ENCODE measurements at regions not wholly inside any gene's neighbourhood (a gene's known extent, or its start where the extent isn't known, plus 50 kb on each side); places are given as distances from the start of the nearest gene placed in this dataset.

DNA sequence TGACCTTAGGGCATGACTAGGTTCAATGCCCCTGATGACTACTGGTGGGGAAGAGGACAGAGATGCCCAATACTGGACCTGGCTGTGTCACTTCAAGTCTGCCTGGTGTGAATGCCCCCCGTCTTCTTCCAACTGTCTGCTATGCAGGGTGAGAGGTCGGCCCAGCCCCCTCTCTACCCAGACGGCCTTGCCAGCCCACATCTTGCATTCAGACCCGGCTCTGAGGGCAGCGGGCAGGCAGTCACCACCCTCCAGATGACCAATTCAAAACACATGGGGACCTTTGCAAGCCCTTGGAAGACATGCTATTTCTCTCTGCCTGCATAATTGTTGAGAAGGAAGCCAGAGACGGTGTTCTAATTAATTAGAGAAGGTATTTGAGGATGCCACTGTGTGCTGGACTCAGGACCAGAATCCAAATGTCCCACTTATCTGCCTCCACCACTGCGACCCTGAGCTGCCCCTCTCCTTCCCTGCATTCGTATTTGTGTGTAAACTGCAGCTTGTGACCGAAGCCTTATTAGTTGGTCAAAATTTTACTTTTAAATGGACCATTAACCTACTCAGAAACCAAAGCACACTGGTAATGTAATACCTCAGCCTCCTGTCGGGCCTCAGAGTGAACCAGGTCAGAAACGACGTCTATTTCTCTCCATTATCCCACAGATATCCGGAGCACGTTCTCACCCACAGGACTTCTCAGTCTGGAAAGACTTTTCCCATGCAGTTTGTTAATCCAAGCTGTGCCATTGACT lies 407.0 kb downstream of the ZNF536 start:
- DNase-seq: no peak

DNA sequence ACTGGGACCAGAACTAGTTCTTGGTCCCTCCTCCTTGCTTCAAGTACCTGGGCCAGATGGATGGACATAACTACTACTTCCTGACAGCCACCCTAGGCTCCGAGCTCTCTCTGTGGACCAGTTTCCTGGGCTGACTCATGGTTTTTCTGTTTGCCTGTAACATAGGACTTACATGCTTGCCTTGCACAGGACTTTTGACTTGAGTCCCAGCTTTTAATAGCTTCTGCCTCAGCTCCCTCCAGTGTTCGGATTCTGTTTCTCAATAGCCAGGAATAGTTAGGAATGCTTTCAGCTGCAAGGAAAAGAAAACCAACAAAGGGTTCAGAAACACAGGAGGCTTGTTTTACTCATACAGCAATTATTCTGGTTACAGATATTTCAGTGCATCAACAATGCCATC lies 405.9 kb downstream of the ZNF536 start:
- no peak for DNase-seq

DNA sequence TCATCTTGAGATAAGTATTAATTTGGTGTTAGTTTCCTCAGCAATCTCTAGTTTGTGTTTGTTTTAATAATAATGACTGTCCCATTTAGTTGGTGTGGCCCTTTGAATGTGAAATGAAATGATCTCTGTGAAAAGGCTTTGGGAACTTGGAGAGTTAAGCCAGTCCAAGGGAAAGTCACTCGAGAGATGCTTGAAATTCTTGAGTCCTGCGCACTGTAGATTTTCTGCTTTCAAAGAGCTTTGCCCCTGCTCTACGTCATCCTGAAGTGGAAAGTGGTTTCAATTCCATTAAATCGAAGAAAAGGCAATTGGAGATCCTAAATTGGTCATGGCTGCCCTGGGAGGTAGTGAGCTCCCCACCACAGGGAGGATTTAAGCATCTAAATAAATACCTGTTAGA lies 403.8 kb downstream of the ZNF536 start:
- DNase-seq: no peak

DNA sequence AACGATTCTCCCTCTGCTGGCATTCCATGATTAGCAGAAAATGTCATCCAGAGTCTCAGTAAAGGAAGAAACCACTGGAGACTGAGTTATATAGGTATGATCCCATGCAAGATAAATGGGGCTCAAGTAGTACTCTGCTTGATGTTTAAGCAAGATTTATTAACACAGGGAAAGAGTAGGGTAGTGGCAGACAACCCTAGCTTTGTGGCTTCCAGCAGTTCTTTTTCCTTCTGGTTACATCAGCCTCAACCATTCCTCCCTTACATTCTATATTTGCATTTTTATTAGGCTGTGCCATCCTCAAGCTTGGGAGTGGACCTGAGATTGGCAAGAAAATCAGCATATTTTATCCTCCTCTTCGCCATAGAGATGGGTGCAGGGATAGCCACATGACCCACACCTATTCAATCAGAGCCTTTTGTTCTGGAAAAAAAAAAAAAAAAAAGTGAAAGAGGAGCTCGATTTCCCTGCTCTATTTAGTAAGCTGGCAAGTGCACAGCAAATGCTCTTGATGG lies 402.1 kb downstream of the ZNF536 start:
- DNase-seq: no peak

DNA sequence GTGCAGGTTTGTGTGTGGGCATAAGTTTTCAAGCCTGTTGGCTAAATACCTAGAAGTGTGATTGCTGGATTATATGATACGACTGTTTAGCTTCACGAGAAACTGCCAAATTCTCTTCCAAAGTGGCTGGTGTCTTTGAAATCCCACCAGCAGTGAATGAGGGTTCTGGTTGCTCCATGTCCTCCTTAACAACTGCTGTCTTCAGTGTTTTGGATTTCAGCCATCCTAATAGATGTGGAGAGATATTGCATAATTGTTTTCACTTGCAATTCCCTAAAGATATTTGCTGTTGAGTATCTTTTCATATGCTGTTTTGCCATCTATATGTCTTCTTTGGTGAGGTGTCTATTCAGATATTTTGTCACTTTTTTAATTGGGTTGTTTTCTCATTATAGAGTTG lies 390.5 kb downstream of the ZNF536 start:
- DNase-seq: no peak

DNA sequence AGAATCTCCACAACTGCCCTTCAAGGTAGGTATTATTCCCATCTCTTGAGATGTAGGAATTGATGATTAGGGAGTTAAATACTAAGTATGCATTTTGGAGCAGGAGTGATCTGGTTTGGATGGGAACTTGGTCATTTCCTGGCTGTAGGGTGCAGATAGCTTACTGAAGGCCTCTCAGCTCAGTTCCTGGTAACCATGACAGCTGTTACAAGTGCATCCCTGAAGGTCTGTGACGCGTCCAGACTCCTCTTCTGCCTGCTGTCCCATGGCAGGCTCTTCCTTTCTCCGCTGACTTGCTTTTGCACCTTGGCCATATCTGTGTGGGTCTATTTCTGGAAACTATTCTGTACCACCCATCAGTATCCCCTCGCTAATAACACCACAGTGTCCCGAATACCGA lies 387.8 kb downstream of the ZNF536 start:
- no peak for DNase-seq

DNA sequence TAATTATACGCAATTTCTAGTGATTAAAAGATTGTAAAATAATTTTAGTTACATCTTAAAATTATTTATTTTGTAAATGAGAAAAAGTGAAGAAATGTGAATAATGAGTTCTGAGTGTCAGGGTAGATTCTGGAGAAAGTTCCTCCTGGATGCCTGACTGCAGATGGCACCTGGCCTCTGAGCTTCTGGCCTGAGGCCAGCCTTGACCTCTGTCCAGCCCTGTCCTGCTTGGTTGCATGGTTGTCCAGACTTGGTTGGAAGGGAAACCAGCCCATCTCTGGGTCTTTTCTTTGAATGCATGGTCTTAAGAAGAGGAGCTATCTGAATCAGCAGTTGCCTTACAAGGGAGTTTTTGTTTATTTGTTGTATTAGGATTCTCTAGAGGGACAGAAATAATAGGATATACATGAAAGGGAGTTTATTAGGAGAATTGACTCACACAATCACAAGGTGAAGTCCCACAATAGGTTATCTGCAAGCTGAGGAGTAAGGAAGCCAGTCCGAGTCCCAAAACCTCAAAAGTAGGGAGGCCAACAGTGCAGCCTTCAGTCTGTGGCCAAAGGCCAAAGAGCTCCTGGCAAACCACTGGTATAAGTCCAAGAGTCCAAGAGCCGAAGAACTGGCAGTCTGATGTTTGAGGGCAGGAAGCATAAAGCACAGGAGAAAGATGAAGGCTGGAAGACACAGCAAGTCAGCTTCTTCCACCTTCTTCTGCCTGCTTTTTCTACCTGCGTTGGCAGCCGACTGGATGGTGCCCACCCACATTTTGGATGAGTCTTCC lies 385.8 kb downstream of the ZNF536 start:
- no peak for DNase-seq

DNA sequence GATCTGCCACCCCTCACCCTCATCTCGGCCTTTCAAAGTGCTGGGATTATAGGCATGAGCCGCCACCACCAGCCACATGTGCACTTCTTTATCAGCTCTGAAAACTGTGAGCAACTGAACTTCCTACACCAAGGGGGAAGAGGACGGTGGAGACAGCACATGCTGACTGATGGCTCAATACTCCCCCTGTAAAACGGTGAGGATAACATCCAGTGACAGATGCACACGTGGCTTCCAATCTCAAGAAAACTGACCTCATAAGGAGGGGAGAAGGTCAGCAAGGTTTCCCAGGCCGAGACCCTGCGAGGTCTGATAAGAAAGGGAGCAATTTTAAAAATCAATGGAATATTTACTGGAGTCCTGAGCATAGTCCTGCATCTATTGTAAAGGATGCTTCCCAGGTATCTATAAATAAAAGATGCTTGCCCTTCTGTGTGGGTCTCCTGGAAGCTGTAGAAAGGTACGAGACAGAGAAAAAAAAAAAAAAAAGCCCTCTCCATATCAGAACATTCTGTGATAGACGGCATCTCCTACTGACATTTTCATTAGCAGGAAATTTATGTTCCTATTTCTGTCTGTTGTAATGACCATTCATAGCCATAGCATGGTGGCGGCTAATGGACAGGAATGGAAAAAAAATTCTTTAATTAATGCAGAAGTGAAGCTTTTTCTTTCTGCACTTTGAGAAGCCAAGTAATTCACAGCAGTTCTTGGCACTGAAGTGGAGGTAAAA lies 385.1 kb downstream of the ZNF536 start:
- no peak for DNase-seq

DNA sequence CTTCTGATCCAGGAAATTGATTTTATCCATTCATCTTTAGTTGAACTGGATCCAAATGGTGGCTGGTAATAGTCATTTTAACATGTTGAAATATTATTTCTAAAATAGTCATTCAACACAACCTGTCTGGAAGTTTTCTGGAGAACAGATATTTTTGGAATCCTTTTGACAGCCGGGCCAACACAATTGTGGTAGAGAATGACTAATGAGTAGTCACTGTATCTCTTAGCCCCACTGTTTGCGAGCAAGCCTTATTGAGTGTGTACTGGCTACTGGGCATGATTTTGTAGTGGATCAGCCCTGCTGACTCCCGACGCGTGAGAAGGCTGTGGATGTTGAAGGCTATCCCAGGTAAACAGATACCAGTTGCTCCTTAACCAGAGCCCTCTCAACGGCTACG lies 383.4 kb downstream of the ZNF536 start:
- no peak for DNase-seq

DNA sequence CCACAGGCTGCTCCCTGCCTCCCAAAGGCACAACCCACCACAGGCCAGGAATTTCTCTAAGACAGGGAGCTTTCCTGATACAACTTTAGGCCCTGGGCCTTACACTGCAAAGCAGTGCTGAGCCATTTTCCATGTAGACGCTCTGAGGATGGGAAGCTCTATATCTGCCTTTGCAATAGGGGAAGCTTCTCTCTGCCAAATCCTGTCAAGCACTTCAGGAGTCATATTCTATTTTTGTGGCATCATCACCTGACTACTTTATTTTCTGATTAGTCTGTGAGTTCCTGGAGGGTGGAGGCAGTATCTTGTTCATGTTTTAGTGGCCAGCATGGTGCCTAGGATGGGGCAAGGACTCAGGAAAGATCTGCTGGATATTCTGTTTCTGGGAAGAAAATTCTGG lies 382.0 kb downstream of the ZNF536 start:
- no peak for DNase-seq

DNA sequence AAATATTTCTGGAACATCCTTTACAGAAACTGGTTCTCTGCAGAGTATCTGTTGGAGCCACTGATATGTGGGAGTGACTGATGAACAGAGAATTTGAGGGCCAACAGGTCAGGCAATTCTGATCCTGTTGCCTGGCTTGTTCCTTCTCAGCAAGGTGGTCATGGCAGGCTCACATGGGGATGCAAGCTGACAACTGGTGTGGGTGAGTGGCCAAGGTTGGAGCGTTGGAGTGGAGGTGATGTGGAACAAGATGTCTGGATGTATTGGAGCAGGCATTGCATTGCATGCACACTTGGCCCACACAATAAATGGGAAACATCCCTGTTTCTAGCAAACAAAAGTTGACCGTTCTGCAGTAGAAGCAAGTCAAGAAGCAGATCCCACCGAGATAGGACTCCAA lies 380.7 kb downstream of the ZNF536 start:
- no peak for DNase-seq

DNA sequence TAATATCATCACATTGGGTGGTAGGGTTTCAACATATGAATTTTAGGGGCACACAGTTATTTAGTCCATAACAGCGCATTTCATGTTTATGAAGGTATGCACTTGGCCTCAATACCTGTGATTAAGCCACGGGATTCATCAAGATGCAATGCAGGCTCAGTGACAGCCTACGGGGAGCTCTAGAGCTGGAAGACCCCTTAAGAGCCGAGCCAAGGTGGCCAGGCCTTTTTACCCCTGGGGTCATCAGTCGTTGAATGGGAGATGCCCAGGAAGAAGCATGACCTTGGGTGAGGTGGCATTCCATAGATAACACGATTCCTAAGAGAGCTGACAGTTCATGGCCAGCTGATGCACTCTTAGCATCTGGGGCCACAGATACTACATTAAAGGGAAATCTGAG lies 380.0 kb downstream of the ZNF536 start:
- no peak for DNase-seq

DNA sequence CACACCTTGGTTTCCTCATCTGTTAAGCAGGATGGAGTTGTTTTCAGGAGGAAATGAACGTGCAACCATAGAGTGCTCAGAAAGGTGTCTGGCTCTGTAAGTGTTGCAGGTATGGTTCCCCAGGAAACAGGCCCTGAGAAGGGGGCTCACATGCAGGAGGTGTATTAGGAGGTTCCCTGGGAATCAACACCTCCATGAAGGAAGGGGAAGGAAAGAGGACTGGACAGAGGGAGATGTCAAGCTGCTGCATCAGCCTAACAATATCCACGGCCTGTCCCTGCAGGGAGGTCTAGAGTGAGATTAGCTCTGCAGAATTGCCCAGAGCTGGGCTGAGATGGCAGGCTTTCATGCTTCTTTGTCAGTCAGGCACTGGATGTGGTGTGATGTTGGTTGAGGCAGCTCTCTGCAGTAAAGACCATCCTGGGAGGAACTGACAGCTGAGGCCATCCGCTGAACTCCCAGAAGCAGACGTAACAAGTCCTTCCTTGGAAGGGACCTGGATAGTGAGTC lies 373.3 kb downstream of the ZNF536 start:
- no peak for DNase-seq

DNA sequence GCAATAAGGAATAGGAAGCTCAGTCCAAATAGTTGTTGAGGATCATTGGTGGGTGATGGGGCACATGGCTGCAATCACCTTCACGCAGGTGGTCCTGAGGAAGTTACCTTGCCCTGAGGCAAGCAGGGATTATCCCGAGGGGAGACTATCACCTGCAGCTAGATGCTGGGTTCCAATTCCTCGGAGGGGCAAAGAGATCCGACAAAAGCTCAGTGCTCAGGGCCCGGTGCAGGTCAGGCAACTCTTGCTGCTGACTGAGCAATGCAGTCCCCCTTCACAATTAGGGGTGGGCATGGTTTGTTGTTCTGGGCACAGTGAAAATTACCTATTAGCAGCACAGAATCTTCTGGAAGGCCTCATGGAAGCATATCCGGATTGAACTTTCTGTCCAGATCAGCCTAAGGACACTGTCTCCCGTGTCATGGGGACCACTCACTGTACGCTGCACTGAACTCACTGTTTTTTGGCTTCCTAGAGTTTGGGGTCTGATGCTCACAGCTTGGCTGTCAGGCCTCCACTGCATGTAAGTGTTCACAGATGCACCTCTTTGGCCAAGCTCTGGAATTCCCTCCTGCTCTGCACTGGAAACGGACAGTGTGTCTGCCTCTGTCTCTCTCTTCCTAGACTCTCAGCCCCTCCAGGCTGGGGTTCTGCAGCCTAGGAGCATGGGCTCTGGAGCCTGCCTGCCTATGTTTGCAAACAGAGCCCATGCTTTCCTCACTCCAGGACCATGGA lies 372.7 kb downstream of the ZNF536 start:
- DNase-seq: no peak

DNA sequence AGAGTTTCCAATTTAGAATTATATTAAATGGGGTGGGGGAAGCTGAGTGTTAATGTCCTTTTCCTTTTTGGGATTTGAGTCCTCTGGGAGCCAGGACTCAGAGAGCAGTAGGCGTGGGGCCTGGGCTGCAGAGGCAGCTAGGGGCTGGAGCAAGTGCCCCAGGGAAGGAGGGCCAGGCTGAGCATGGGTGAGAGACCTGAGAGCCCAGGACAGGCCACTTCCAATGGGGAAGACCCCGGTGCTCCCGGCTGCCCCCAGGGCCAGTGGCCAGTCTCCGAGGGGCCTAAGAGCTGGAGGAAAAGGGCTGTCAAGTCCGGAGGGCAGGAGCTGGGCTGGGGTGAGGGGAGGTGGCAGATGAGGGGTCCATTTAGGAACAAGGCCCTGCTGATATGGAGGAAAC lies 371.5 kb downstream of the ZNF536 start:
- DNase-seq: no peak

DNA sequence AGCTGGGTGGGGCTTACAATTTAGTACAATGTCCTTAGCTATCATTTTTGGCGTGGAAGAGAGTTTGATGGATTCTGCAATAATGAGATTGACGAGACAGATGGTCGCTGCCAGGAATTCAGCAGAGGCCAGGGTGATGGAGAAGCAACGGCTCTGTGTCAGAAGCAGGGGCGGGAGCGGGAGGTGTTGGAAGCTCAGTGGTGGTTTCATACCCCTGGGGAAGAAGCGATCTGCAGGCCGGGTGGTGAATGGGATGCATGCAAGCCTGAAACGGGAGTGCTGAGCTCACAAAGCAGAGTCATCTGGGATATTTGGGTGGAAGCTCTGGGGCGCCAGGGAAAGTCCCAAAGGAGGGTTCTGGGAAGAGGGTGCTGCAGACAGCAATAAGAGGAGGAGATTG lies 370.8 kb downstream of the ZNF536 start:
- no peak for DNase-seq

DNA sequence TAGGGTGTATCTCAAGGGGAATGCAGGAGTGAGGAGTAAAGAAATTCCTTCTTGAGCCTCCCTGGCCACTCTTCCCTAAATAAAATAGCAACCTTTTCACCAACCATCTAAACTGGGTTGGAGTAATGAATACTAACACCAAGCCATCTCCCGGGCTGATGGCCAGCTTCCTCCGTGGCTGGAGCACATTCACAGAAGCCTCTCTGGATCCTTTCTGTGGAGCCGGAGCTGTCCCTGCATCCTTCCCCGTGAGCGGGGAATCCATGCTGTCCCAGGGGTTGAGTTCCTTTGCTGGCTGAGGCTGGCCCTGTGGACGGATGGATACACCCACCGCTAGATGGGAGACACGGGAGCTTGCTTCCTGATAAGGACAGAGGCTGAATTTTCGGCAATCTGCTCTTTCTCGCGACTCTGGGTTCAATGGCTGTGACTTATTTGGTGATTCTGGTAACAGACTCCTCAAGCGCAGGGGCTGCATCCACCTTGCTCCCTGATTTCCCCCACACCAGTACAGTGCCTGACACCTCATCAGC lies 370.3 kb downstream of the ZNF536 start:
- DNase-seq: no peak

DNA sequence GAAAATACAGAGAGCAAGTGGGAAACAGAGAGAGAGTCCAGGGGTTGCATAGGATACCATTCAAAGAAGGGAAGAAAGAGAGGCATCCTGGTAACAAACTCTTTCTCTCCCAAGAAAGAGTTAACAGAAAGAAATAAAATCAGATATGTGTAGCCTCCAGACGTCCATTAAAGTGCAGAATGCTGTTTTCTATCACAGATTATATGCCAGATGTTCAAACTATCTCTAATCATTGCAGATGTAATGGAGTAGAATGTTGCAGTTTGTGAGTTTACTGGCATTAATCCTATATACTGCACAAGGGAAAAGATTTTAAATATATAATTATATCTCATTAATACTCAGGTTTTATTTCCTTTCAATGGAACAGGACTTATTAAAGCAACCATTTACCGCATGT lies 369.4 kb downstream of the ZNF536 start:
- DNase-seq: no peak

DNA sequence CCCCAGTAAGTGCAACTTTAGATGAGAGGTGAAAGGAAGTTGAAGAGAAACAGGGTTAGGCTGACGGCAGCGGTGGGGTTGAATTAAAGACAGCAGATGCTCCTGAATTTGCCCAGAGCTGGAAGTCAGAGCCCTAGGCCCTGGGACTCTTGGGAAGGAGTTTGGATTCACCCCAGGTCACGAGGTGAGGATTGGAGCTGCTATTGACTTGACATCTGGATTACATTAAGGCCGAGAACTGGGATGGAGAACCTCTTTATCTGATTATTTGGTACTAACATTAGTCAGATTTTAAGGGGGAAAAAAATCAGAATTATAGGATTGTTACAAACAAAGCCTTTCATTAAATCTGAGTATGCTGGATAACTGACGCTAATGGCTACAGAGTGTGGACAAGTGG lies 367.2 kb downstream of the ZNF536 start:
- no peak for DNase-seq

DNA sequence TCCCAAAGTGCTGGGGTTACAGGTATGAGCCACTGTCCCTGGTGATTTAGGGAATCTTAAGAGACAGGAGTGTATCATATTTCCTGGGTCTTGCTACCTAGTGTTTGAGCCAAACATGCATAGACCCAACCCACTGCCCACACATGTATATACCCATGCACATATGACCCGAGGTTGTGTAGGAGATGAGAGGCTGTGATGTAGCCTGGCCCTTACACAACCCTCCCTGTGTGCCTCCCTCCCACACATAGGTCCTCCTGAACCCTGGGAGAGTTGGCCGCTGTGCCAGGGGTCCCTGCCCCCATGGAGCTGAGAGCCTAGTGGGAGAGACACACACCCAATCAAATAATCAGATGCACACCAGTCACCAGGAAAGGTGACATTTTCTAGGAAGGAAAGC lies 365.9 kb downstream of the ZNF536 start:
- DNase-seq: no peak

DNA sequence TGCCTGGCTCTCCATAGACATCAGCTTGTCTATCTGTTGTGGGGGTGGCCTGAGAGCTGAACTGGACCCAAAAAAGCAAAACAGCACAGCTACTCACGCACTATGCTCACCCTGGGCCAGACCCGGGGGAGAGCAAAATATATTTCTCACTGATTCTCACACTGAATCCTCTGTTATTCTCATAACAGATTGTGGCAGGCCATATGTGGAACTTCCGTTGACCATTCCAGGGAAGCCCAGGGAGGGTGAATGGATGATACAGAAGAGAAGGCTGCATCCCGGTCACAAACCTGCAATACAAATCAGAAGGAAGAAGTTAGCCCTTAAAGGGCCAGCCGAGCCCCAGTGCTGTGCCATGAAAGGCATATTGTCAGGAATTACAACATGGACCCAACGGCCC lies 362.5 kb downstream of the ZNF536 start:
- DNase-seq: no peak

DNA sequence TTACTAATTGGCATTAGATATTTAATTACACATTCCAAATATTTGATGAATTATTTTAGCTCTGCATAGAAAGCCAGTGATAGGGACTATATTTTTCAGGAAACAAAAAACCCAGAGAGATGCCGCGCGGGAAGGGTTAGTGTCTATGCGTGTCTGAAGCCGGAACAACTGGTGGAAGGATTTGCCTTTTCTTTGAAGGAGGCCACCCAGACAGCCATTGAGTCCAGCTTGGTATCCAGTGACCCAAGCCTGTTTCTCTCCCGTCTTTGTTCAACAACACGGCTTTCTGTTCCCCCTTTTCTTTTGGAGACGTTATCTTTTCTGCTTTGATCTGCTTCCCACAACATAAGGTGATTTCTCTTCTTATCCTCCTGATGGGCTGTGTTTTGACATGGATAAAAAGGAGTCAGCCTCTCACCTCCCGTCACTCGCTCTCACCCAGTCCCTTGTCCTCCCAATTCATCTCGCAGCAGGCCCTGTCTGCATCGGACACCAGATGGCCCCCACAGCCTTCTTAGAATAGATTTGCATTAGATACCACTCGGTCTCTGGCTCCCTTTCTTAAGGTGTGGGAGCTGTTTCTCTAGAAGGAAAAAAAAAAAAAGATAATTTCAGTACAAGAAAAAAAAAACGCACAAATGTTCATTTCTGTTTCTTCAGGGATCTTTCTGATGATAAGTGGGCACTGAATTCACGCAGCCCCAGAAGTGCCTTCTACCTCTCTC lies 361.8 kb downstream of the ZNF536 start:
- no peak for DNase-seq
